Fibroblast of mammary gland (primary cell): ENCODE measurements at regions not wholly inside any gene's neighbourhood (a gene's known extent, or its start where the extent isn't known, plus 50 kb on each side); places are given as distances from the start of the nearest gene placed in this dataset.

Source experiments
- DNase-seq: peaks from one replicate; pipeline ENCODE4 v3.0.0-alpha.2; 2010; ENCODE audit warnings: low read depth
- H3K4me3 ChIP-seq: 2 replicates; pipeline ENCODE4 v1.5.1; 2011; ENCODE audit warnings: low read depth, mild to moderate bottlenecking, low read length, moderate library complexity; ENCODE audit not compliant: control insufficient read depth
- CTCF ChIP-seq: conservative IDR thresholded peaks from 2 replicates; pipeline ENCODE4 v1.5.1; 2011; ENCODE audit warnings: low read depth, low read length, inconsistent platforms; ENCODE audit not compliant: control insufficient read depth, insufficient read depth

DNA sequence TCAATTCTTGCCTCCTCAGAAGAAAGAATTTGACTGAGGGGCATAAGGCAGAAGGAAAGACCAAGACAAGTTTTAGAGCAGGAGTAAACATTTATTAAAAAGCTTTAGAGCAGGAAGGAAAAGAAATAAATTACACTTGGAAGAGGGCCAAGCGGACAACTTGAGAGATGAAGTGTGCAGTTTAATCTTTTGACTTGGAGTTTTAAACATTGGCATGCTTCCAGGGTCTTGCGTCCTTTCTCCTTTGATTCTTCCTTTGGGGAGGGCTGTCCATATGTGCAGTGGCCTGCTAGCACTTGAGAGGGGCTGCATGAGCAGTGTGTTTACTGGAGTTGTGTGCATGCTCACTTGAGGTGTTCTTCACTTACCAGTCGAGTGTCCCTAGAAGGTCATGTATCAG, 275.8 kb upstream of the IL1RAPL1 start:
- no peak for DNase-seq
- no peak for TF ChIP-seq CTCF
- H3K4me3 ChIP-seq, result no peak overlapping the region

GRCh38 chrX:28303486-28303885, 283.8 kb upstream of the IL1RAPL1 start:
- no peak overlapping the region for H3K4me3 ChIP-seq
- no peak for TF ChIP-seq CTCF
- DNase-seq, result no peak

DNA sequence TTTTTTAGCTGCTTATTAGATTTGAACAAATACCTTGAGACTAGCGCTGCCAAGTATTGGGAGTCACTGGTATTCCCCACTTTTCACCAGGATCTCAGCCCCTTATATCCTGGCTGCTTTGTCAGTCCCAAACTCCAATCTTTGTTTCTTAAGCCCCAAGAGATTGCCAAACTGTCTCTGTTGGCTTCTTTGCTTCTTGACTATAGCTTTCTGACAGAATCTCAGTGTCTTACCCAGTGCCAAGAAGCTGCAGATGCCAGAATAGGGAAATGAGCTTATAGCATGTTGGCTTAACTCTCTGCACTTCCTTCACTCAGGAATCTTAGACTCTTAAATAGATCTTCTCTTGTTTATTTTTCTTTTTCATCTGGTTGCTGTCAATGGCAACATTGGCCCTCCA, 297.5 kb upstream of the DCAF8L1 start:
- TF ChIP-seq CTCF, result no peak
- H3K4me3 ChIP-seq, result no peak overlapping the region
- no peak for DNase-seq

GRCh38 chrX:28278251-28278650, 297.0 kb upstream of the DCAF8L1 start:
- H3K4me3 ChIP-seq, result no peak overlapping the region
- DNase-seq, result no peak
- TF ChIP-seq CTCF, result no peak

DNA sequence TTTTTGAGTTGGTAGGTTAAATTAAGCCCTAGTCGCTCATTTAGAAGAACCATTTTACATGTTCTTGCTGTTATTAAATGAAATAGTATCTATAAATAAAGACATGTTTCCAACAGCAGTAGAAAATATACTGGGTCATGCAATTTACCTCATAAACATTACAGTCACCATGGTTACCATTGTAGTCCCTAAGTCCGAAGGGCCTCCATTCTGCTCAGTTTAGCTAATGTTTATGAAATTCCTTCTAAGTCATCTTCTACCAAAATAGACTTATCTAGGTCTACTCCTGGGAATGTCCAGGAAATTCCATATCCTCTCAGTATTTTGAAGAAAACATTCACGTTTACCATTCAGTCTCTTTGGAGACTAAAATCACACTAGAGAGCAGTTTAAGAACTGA, 292.5 kb upstream of the DCAF8L1 start:
- TF ChIP-seq CTCF, result no peak
- DNase-seq, result no peak
- H3K4me3 ChIP-seq, result no peak overlapping the region

DNA sequence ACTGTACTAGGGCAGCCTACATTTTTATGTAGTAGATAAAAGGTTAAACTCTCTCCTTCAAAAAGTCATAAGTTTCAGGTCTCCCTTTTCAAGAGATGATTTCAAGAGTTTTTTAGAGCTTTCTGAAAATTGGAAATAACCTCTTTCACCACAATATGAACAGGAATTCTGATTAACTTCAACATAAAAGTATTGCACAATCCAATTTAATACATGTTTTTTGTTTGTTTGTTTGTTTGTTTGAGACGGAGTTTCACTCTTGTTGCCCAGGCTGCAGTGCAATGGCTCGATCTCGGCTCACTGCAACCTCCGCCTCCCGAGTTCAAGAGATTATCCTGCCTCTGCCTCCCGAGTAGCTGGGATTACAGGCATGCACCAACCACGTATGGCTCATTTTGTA, 265.4 kb upstream of the DCAF8L1 start:
- no peak overlapping the region for H3K4me3 ChIP-seq
- no peak for DNase-seq
- TF ChIP-seq CTCF, result no peak

DNA sequence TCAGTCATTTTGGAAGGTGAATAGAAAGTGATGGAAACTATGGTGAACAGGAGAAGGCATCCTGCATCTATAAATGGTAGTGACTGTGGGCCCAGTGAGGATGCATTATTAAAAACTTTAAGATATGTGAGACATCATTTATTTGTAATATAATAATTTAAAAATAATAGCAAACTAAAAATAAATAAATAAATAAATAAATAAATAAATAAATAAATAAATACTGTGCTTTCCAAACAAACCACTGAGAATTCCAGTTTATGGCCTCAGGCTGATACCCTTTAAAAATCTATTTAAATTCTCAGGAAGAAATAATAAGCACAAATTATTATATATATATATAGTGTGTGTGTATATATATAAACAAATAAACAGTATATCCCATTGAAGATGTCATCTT, 248.0 kb upstream of the DCAF8L1 start:
- TF ChIP-seq CTCF, result no peak
- DNase-seq, result no peak
- no peak overlapping the region for H3K4me3 ChIP-seq
